Upper lobe of left lung (tissue), 4 donors: ENCODE measurements at regions not wholly inside any gene's neighbourhood (a gene's known extent, or its start where the extent isn't known, plus 50 kb on each side); places are given as distances from the start of the nearest gene placed in this dataset.

Experiments
- CTCF ChIP-seq, 6 experiments: fragments of 450-650 bp in 4 of 6; fragments of 200-600 bp in 2 of 6; sonication (generic) in 2 of 6; IDR thresholded peaks; one replicate each; pipeline ENCODE4 v1.5.1; 2016 to 2019; ENCODE audit warnings: antibody characterized with exemption in 6 of 6
- EP300 ChIP-seq, 4 donors: sonication (generic); formaldehyde crosslinking; IDR thresholded peaks; one replicate each; pipeline ENCODE4 v1.5.1; 2017; ENCODE audit warnings: antibody characterized with exemption in 4 of 4, control low read depth in 2 of 4
- POLR2A ChIP-seq, 4 donors: fragments of 450-650 bp; IDR thresholded peaks; one replicate each; pipeline ENCODE4 v1.5.1; 2016 to 2017; ENCODE audit warnings: antibody characterized with exemption in 4 of 4, mild to moderate bottlenecking in 2 of 4
- POLR2AphosphoS5 ChIP-seq, 2 donors: sonication (generic); formaldehyde crosslinking; IDR thresholded peaks; one replicate each; pipeline ENCODE4 v1.5.1; 2017; ENCODE audit warnings: antibody characterized with exemption in 2 of 2

GRCh38 chr16:86225905-86226371 is 284.4 kb upstream of the FOXF1 start:
- TF ChIP-seq CTCF (IDR thresholded peaks at IDR 0.05) (no peak), POLR2A (IDR thresholded peaks at IDR 0.05) (no peak), EP300 (IDR thresholded peaks at IDR 0.05) (no peak), POLR2AphosphoS5 (IDR thresholded peaks at IDR 0.05) (no peak)
